Brain microvascular endothelial cell (primary cell): ENCODE measurements at regions not wholly inside any gene's neighbourhood (a gene's known extent, or its start where the extent isn't known, plus 50 kb on each side); places are given as distances from the start of the nearest gene placed in this dataset.
"Not testable (repeated sequence)": the region's sequence is repeated elsewhere in the genome, so short reads cannot be mapped to it uniquely, and the experiment has no call there.

Source experiments
- DNase-seq: peaks from one replicate; pipeline ENCODE4 v3.0.0-alpha.2; 2020
- H3K27ac ChIP-seq: fragments of 250-450 bp; sonication (Bioruptor Pico); 2 replicates; pipeline ENCODE4 v1.5.1; 2020; ENCODE audit warnings: mild to moderate bottlenecking, moderate library complexity
- H3K27me3 ChIP-seq: fragments of 250-450 bp; sonication (Bioruptor Pico); replicated peaks from 2 replicates; pipeline ENCODE4 v1.5.1; 2020; ENCODE audit warnings: mild to moderate bottlenecking
- H3K36me3 ChIP-seq: fragments of 250-450 bp; sonication (Bioruptor Pico); replicated peaks from 2 replicates; pipeline ENCODE4 v1.5.1; 2020; ENCODE audit warnings: mild to moderate bottlenecking
- H3K4me3 ChIP-seq: 2 replicates; pipeline ENCODE4 v1.5.1; 2011; ENCODE audit warnings: low read depth, mild to moderate bottlenecking, control low read depth, low read length, moderate library complexity
- CTCF ChIP-seq: IDR thresholded peaks from 2 replicates; pipeline ENCODE4 v1.5.1; 2011; ENCODE audit warnings: low read depth, mild to moderate bottlenecking, moderate library complexity, low read length, control low read depth, inconsistent platforms; ENCODE audit errors: missing control alignments
- in situ Hi-C: cut with HindIII; loops from 2 replicates; pipeline ENCODE4 v1.10.0; 2017; ENCODE audit warnings: low sequenced_read_pairs, low pct_ligation_motif_present

GRCh38 chr15:84402856-84403608, 167.5 kb downstream of the GOLGA6L4 start:
- in situ Hi-C loops: no loop called here
- Histone ChIP-seq H3K27ac (no peak overlapping the region), H3K36me3 (no peaks in the 10 kb centered on the region), H3K4me3 (no peak overlapping the region), H3K27me3 (no peaks in the 10 kb centered on the region)
- no peak for DNase-seq
- no peak for TF ChIP-seq CTCF

- H3K4me3 ChIP-seq, H3K27ac ChIP-seq, DNase-seq, in situ Hi-C loops, H3K27me3 ChIP-seq, H3K36me3 ChIP-seq: not testable (repeated sequence)
Observed at GRCh38 chr15:84409357-84409756, 173.8 kb downstream of the GOLGA6L4 start.

GRCh38 chr15:84421513-84422181, 179.2 kb upstream of the ZSCAN2 start:
- in situ Hi-C loops, H3K27ac ChIP-seq, H3K36me3 ChIP-seq, H3K27me3 ChIP-seq: not testable (repeated sequence)
- peak; percentile 16 for DNase-seq
- H3K4me3 ChIP-seq: peak overlapping the region; percentile 48

- DNase-seq, H3K4me3 ChIP-seq, in situ Hi-C loops: not testable (repeated sequence)
Observed at GRCh38 chr15:84425327-84425726, 175.5 kb upstream of the ZSCAN2 start.

GRCh38 chr15:84473305-84473877, 127.4 kb upstream of the ZSCAN2 start:
- DNase-seq, in situ Hi-C loops, H3K27me3 ChIP-seq, H3K27ac ChIP-seq, H3K4me3 ChIP-seq, H3K36me3 ChIP-seq: not testable (repeated sequence)

More at GRCh38 chr15:84425327-84425726, 175.5 kb upstream of the ZSCAN2 start:
- not testable (repeated sequence) for H3K27me3 ChIP-seq, H3K27ac ChIP-seq, H3K36me3 ChIP-seq

GRCh38 chr15:84476364-84477033, 124.3 kb upstream of the ZSCAN2 start:
- H3K27me3 ChIP-seq, H3K4me3 ChIP-seq, H3K27ac ChIP-seq, H3K36me3 ChIP-seq, DNase-seq, in situ Hi-C loops: not testable (repeated sequence)

- H3K4me3 ChIP-seq, H3K27me3 ChIP-seq, H3K36me3 ChIP-seq, DNase-seq, in situ Hi-C loops, H3K27ac ChIP-seq: not testable (repeated sequence)
Observed at GRCh38 chr15:84477550-84477949, 123.3 kb upstream of the ZSCAN2 start.

GRCh38 chr15:84480174-84480681, 120.6 kb upstream of the ZSCAN2 start:
- H3K4me3 ChIP-seq, H3K27ac ChIP-seq, in situ Hi-C loops, DNase-seq, H3K36me3 ChIP-seq, H3K27me3 ChIP-seq: not testable (repeated sequence)

- in situ Hi-C loops, H3K36me3 ChIP-seq, H3K4me3 ChIP-seq, H3K27me3 ChIP-seq, H3K27ac ChIP-seq, DNase-seq: not testable (repeated sequence)
Observed at GRCh38 chr15:84483859-84484258, 117.0 kb upstream of the ZSCAN2 start.

GRCh38 chr15:84500165-84500889, 100.5 kb upstream of the ZSCAN2 start:
- in situ Hi-C loops: not testable (repeated sequence)

GRCh38 chr15:84503101-84503500, 97.7 kb upstream of the ZSCAN2 start:
- H3K36me3 ChIP-seq, H3K27me3 ChIP-seq, DNase-seq, H3K27ac ChIP-seq, H3K4me3 ChIP-seq, in situ Hi-C loops: not testable (repeated sequence)

More at GRCh38 chr15:84500165-84500889, 100.5 kb upstream of the ZSCAN2 start:
- H3K27ac ChIP-seq, H3K4me3 ChIP-seq, H3K36me3 ChIP-seq, H3K27me3 ChIP-seq: not testable (repeated sequence)
- peak; percentile 7 for DNase-seq

- in situ Hi-C loops, H3K27me3 ChIP-seq, H3K36me3 ChIP-seq, DNase-seq, H3K4me3 ChIP-seq, H3K27ac ChIP-seq: not testable (repeated sequence)
Observed at GRCh38 chr15:84505552-84505951, 95.3 kb upstream of the ZSCAN2 start.
